KMS-11 (cell line): ENCODE measurements at regions not wholly inside any gene's neighbourhood (a gene's known extent, or its start where the extent isn't known, plus 50 kb on each side); places are given as distances from the start of the nearest gene placed in this dataset.

Experiments
- H2AFZ ChIP-seq: fragments of 200-600 bp; sonication (generic); 2 replicates; pipeline ENCODE4 v1.6.1; 2016; ENCODE audit warnings: antibody characterized with exemption, mixed run types, low read depth
- H3K27ac ChIP-seq: fragments of 200-600 bp; sonication (generic); 2 replicates; pipeline ENCODE4 v1.6.1; 2016; ENCODE audit warnings: mild to moderate bottlenecking, mixed run types
- H3K27me3 ChIP-seq: fragments of 200-600 bp; sonication (generic); 2 replicates; pipeline ENCODE4 v1.6.1; 2017; ENCODE audit warnings: mild to moderate bottlenecking, low read depth, mixed run types, moderate library complexity; ENCODE audit not compliant: insufficient read depth
- H3K36me3 ChIP-seq: fragments of 200-600 bp; sonication (generic); 2 replicates; pipeline ENCODE4 v1.6.1; 2017; ENCODE audit warnings: mild to moderate bottlenecking, mixed run types; ENCODE audit not compliant: insufficient read depth
- H3K4me1 ChIP-seq: fragments of 200-600 bp; sonication (generic); 2 replicates; pipeline ENCODE4 v1.6.1; 2016; ENCODE audit warnings: mild to moderate bottlenecking, low read depth, mixed run types; ENCODE audit not compliant: poor library complexity, severe bottlenecking
- H3K4me2 ChIP-seq: fragments of 200-600 bp; sonication (generic); 2 replicates; pipeline ENCODE4 v1.7.0; 2016; ENCODE audit warnings: mild to moderate bottlenecking, mixed run types
- H3K4me3 ChIP-seq: fragments of 200-600 bp; sonication (generic); IDR thresholded peaks from 2 replicates; pipeline ENCODE4 v1.6.1; 2017; ENCODE audit warnings: low read depth, low read length, mixed read lengths; ENCODE audit not compliant: insufficient read depth
- H3K79me2 ChIP-seq: fragments of 200-600 bp; sonication (generic); 2 replicates; pipeline ENCODE4 v1.6.1; 2016; ENCODE audit warnings: low read depth, mixed run types; ENCODE audit not compliant: insufficient read depth
- H3K9ac ChIP-seq: fragments of 200-600 bp; sonication (generic); 2 replicates; pipeline ENCODE4 v1.6.1; 2016; ENCODE audit warnings: mild to moderate bottlenecking, mixed run types
- H4K20me1 ChIP-seq: fragments of 200-600 bp; sonication (generic); 2 replicates; pipeline ENCODE4 v1.6.1; 2016; ENCODE audit warnings: mild to moderate bottlenecking, mixed run types; ENCODE audit not compliant: insufficient read depth
- CTCF ChIP-seq: fragments of 200-600 bp; sonication (generic); conservative IDR thresholded peaks from 2 replicates; pipeline ENCODE4 v1.6.1; 2017; ENCODE audit warnings: low read depth, mild to moderate bottlenecking, antibody characterized with exemption, low read length, moderate library complexity, mixed read lengths

GRCh38 chr7:45400680-45401079 is 173.5 kb upstream of the ADCY1 start:
- Histone ChIP-seq H3K27ac (peak overlapping the region; percentile 35), H3K4me2 (peak overlapping the region; percentile 50), H4K20me1 (no peaks in the 10 kb centered on the region), H3K4me3 (no peak overlapping the region), H3K36me3 (no peaks in the 10 kb centered on the region), H3K27me3 (no peaks in the 10 kb centered on the region), H3K79me2 (no peaks in the 10 kb centered on the region), H3K9ac (no peak overlapping the region), H2AFZ (peak overlapping the region; percentile 23; the same call in 1 of the 2 replicates), H3K4me1 (peaks cover 65% of the 10 kb centered on the region)
- no peak for TF ChIP-seq CTCF

GRCh38 chr7:45401155-45401554 is 173.0 kb upstream of the ADCY1 start:
- Histone ChIP-seq H3K36me3 (no peaks in the 10 kb centered on the region), H3K27ac (peak overlapping the region; percentile 35; the same call in 1 of the 2 replicates), H3K79me2 (no peaks in the 10 kb centered on the region), H3K9ac (no peak overlapping the region), H3K4me3 (no peak overlapping the region), H2AFZ (peak overlapping the region; percentile 23; the same call in 1 of the 2 replicates), H4K20me1 (no peaks in the 10 kb centered on the region), H3K27me3 (no peaks in the 10 kb centered on the region), H3K4me2 (peak overlapping the region; percentile 50), H3K4me1 (peaks cover 70% of the 10 kb centered on the region)
- TF ChIP-seq CTCF = no peak

- H3K4me2 ChIP-seq = peak overlapping the region; percentile 50
- H2AFZ ChIP-seq = no peak overlapping the region
- H3K27ac ChIP-seq = peak overlapping the region; percentile 73
- no peak overlapping the region for H3K9ac ChIP-seq
- no peaks in the 10 kb centered on the region for H3K79me2 ChIP-seq
- H4K20me1 ChIP-seq = no peaks in the 10 kb centered on the region
- no peaks in the 10 kb centered on the region for H3K27me3 ChIP-seq
- peaks cover 77% of the 10 kb centered on the region for H3K4me1 ChIP-seq
- no peak for TF ChIP-seq CTCF
- H3K36me3 ChIP-seq = no peaks in the 10 kb centered on the region
- H3K4me3 ChIP-seq = no peak overlapping the region
These were observed 172.3 kb upstream of the ADCY1 start for GRCh38 chr7:45401851-45402250.

- TF ChIP-seq CTCF = no peak
- peak overlapping the region; percentile 50 for H3K4me2 ChIP-seq
- H3K79me2 ChIP-seq = no peaks in the 10 kb centered on the region
- H3K4me1 ChIP-seq = peaks cover 84% of the 10 kb centered on the region
- H2AFZ ChIP-seq = 0 out of 2 replicates have a peak overlapping the region, but pooled peaks have one; percentile 28
- H3K27me3 ChIP-seq = no peaks in the 10 kb centered on the region
- no peak overlapping the region for H3K4me3 ChIP-seq
- H3K36me3 ChIP-seq = no peaks in the 10 kb centered on the region
- no peaks in the 10 kb centered on the region for H4K20me1 ChIP-seq
- H3K27ac ChIP-seq = peak overlapping the region; percentile 73
- H3K9ac ChIP-seq = peak overlapping the region; percentile 29; the same call in 1 of the 2 replicates
These were observed 171.5 kb upstream of the ADCY1 start for GRCh38 chr7:45402480-45403218.
